ENCODE measurements at regions not wholly inside any gene's neighbourhood (a gene's known extent, or its start where the extent isn't known, plus 50 kb on each side); places are given as distances from the start of the nearest gene placed in this dataset.

DNA sequence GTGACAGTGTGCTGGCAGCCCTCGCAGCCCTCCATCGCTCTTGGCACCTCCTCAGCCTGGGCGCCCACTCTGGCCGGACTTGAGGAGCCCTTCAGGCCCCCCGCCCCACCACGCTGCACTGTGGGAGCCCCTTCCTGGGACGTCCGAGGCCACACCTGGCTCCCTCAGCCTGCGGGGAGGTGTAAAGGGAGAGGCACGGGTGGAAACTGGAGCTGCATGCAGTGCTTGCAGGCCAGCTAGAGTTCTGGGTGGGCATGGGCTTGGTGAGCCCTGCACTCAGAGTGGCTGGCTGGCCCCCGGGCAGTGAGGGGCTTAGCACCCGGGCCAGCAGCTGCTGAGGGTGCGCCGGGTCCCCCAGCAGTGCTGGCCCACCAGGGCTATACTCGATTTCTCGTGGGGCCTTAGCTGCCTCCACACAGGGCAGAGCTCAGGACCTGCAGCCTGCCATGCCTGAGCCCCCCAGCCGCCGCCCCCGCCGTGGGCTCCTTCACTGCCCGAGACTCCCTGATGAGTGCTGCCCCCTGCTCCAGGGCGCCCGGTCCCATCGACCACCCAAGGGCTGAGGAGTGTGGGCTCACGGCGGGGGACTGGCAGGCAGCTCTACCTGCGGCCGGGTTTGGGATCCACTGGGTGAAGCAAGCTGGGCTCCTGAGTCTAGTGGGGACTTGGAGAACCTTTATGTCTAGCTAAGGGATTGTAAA is 1672.7 kb upstream of the PCDH7 start:
- TF ChIP-seq, protein P1, sequence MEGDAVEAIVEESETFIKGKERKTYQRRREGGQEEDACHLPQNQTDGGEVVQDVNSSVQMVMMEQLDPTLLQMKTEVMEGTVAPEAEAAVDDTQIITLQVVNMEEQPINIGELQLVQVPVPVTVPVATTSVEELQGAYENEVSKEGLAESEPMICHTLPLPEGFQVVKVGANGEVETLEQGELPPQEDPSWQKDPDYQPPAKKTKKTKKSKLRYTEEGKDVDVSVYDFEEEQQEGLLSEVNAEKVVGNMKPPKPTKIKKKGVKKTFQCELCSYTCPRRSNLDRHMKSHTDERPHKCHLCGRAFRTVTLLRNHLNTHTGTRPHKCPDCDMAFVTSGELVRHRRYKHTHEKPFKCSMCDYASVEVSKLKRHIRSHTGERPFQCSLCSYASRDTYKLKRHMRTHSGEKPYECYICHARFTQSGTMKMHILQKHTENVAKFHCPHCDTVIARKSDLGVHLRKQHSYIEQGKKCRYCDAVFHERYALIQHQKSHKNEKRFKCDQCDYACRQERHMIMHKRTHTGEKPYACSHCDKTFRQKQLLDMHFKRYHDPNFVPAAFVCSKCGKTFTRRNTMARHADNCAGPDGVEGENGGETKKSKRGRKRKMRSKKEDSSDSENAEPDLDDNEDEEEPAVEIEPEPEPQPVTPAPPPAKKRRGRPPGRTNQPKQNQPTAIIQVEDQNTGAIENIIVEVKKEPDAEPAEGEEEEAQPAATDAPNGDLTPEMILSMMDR (conservative IDR thresholded peaks at IDR 0.05; ENCODE audit: low read depth in 2 of 2) = no peak
- TF ChIP-seq NANOG (IDR thresholded peaks at IDR 0.05; ENCODE audit: borderline replicate concordance) (no peak), EZH2 (IDR thresholded peaks at IDR 0.05; ENCODE audit: low read depth, unreplicated experiment) (no peak), POLR2AphosphoS5 (IDR thresholded peaks at IDR 0.05; ENCODE audit: low read depth) (no peak), CREB1 (CRISPR knock-in tag; IDR thresholded peaks at IDR 0.05; ENCODE audit: low read depth) (no peak), EZH2phosphoT487 (IDR thresholded peaks at IDR 0.05; ENCODE audit: unreplicated experiment) (no peak)
- TF ChIP-seq, protein P2, sequence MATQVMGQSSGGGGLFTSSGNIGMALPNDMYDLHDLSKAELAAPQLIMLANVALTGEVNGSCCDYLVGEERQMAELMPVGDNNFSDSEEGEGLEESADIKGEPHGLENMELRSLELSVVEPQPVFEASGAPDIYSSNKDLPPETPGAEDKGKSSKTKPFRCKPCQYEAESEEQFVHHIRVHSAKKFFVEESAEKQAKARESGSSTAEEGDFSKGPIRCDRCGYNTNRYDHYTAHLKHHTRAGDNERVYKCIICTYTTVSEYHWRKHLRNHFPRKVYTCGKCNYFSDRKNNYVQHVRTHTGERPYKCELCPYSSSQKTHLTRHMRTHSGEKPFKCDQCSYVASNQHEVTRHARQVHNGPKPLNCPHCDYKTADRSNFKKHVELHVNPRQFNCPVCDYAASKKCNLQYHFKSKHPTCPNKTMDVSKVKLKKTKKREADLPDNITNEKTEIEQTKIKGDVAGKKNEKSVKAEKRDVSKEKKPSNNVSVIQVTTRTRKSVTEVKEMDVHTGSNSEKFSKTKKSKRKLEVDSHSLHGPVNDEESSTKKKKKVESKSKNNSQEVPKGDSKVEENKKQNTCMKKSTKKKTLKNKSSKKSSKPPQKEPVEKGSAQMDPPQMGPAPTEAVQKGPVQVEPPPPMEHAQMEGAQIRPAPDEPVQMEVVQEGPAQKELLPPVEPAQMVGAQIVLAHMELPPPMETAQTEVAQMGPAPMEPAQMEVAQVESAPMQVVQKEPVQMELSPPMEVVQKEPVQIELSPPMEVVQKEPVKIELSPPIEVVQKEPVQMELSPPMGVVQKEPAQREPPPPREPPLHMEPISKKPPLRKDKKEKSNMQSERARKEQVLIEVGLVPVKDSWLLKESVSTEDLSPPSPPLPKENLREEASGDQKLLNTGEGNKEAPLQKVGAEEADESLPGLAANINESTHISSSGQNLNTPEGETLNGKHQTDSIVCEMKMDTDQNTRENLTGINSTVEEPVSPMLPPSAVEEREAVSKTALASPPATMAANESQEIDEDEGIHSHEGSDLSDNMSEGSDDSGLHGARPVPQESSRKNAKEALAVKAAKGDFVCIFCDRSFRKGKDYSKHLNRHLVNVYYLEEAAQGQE (IDR thresholded peaks at IDR 0.05; ENCODE audit: unreplicated experiment) = no peak
- TF ChIP-seq, protein P3, sequence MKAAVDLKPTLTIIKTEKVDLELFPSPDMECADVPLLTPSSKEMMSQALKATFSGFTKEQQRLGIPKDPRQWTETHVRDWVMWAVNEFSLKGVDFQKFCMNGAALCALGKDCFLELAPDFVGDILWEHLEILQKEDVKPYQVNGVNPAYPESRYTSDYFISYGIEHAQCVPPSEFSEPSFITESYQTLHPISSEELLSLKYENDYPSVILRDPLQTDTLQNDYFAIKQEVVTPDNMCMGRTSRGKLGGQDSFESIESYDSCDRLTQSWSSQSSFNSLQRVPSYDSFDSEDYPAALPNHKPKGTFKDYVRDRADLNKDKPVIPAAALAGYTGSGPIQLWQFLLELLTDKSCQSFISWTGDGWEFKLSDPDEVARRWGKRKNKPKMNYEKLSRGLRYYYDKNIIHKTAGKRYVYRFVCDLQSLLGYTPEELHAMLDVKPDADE (IDR thresholded peaks at IDR 0.05) = no peak
